Kidney glomerular epithelial cell (primary cell): ENCODE measurements at regions not wholly inside any gene's neighbourhood (a gene's known extent, or its start where the extent isn't known, plus 50 kb on each side); places are given as distances from the start of the nearest gene placed in this dataset.

Experiments
- DNase-seq: peaks from one replicate; lab custom pipeline; 2025; lab: John Stamatoyannopoulos, UW

DNA sequence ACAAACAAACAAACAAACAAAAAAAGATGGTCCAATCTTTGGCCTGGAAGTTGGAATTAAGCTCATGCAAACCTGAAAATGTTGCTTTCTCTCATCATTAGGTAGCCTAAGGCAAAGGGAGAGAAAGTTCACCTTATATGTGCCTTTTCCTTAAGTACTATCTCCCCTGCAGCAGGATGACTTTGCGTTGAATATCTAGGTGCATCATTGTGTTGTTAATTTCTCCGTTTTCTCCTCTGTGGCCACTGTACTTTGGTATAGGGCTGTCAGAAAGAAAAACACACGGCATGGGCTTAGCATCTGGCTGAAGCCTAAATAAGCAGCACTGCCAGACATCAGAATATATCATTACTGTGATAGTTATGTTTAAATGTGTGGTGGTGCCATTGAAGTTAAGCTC lies 345.5 kb downstream of the BCAT1 start:
- no peak for DNase-seq

DNA sequence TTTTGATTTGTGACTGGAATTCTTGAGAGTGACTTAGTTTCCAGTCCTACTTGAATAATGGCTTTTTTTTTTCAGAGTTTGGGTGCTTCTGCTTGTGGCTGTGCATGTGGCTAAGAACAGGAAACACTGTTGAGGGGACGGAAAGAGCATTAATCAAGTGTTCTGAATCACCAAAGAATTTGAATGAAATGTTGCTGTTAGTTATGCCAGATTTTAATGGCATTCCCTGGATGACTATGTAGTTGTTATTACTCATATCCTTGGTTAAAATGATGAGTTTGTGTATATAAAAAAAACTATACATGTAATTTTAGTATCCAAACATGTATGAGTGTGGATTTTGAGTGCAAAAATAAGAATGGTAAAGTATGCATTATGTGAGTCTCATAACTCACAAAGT lies 347.9 kb downstream of the BCAT1 start:
- DNase-seq = peak; percentile 63

DNA sequence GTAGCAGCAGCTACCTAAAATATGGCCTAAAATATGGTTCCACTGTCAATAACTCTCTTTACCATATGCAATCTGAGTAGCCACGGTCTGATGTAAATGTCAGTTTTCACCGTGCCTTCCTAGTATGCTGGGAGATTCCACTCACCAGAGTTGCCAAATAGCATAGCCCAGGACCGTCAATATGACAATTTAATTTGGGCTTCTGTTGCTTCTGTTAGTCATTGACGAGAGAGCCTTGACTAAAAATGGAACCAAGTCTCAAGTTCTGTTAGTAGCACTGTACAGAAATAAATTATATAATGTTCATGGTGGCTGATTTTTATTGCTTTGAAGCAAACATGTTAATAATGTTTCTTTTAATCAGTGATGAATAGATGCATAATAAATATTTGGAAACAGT lies 348.4 kb downstream of the BCAT1 start:
- DNase-seq = no peak

DNA sequence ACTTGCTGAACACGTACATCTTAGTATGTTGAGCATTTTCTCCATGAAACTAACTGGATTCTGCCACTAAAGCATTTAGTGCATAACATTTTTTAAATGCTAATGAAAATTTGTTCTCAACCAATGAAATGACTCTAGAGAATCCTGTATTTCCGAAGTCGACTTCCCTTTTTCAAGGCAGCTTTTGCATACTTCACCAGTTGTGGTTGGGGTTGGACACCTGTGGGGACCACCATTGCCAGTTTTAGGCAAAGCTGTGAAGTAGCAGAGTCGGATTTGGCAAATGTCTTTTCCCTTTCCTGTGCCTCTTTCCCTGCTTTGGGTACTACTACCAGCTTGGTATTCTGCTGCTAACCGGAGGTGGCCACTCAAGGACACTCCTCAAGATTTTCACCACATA lies 349.2 kb downstream of the BCAT1 start:
- no peak for DNase-seq

DNA sequence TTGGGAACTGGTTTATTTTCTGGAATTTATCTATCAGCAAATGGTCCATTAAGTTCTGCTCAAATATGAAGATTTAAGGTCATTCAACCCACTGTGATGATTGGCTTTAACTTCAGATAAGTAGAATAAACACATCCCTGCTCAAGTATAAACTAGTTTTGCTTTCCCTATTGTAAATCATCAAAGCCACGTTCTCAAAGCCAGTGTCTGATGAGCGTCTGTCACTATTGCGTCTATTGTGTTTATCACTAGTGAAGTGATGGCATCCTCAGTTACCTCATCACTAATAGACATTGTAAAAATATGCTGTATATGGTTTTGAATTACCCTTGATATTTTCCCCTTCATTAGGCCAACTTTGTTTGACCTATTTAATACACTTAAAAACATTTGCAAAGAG lies 351.3 kb downstream of the BCAT1 start:
- DNase-seq = no peak

DNA sequence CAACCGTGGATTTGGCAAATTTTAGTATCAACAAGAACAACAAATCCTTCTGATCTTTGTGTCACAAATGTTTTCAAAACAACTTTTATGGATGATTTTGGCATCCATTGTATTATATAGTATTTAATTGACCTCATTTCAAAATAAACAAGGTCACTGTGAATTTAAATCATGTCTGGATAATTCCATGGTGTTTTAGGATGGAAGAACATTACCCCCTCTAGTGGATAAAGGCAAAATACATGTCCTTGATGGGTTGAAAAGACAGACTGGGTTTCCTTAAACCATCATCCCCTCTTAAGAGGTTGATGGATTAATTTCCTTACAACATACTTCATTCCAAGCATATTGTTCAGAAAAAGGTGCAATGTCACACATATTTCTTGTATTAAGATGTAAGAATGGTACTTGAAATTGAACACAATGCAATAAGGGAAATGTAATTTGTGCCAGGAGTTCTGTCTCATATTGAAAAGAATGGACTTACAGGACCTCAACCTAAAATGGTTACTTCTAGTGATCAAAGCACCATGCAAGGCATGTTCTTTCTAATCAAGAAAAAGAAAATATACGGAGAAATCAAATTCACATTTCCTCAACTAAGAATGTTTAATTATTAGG lies 352.0 kb downstream of the BCAT1 start:
- DNase-seq = peak; percentile 19

DNA sequence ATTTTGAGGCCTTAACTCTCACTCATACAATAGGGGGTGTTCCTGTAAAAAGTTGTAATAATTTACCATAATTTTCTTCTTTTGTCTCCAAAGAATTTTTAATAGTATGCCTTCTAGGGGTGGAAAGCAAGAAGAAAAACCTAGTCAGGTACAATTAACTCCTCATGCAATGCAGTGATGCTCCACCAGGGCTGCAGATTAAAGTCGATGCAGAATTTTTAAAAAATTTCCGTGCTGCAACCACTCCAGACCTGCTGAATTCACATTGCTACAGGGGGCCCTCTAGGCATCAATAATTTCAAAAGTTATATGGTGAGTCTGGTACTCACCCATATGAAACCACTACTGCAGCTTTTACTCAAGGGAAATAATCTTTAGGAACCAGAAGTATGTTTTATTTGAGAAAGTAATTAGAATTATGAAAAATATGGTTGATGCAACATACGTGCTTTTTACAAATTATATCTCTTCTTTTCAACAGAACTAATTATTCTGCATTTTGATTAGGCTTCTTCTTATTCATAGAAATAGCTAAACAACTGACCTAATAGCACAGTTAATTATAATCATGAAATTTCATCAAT lies 353.2 kb downstream of the BCAT1 start:
- DNase-seq = no peak

DNA sequence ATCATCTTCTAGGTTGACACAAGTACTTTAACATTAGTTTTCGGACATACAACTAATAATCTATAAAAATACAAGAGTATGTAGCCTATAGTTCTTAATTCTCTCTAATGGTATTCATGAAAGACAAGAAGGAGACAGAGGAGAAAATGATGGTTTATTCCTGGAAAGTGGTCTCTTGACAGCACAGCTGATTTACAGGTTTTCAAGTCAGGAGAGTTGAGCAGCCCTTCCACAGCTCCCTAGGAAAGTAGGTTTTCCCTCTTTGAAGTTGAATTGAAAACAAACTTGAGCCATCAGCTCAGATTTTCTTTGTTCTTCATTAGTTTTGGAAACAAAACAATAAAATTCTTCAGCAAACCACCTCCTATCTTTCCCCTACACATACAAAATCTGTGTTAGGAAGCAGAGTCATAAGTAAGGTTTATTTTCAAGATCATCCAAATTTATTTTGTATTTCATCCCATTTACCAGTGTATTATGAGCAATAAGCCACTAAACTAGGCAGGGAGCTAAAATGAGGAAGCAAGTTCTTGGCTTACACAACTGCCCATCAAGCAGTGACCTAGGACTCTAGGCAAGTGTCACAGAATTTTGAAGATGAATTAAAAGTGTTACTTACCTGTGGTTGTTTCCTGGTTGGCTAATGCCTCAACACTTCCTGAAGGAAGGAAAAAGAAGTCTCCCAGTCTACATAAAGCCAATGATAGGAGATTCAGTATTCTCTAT lies 357.0 kb downstream of the BCAT1 start:
- no peak for DNase-seq

DNA sequence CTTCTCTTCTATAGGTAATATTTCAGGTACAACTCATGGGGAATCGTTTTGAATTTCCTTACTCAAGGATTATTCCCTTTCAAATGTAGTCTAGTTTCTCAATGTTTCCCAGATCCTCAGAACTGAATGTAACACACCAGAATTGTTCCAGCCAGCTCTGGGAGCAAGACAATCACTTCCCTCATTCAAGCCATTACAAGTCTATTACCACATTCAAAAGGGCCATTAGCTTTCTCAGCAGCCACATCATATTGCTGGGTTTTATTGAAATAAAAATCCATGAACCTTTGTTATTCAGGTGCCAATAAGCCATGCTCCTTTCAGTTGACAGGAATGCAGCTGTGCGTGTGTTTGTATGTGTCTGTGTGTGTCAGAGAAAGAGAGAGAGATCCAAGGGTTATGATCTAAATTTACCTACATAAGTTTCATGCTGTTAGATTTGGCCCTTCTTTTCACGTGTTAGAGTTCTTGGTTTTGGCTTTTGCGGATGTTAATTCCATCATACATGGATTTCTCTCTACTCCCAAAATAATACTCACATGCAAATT lies 357.7 kb downstream of the BCAT1 start:
- DNase-seq = no peak

DNA sequence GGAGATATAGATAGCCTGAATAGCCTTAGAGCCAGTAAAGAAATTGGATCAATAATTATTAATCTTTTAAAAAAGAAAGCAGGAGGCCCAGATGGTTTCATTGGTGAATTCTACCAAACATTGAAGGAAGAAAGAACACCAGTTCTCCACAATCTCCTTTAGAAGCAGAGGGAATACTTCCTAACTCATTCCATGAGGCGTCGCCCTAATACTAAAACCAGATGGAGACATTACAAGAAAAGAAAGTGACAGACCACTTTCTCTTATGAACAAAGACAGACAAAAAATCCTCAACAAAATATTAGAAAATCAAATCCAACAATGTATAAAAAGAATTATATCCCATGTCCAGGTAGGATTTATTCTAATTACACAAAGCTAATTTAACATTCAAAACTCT lies 362.6 kb downstream of the BCAT1 start:
- no peak for DNase-seq

DNA sequence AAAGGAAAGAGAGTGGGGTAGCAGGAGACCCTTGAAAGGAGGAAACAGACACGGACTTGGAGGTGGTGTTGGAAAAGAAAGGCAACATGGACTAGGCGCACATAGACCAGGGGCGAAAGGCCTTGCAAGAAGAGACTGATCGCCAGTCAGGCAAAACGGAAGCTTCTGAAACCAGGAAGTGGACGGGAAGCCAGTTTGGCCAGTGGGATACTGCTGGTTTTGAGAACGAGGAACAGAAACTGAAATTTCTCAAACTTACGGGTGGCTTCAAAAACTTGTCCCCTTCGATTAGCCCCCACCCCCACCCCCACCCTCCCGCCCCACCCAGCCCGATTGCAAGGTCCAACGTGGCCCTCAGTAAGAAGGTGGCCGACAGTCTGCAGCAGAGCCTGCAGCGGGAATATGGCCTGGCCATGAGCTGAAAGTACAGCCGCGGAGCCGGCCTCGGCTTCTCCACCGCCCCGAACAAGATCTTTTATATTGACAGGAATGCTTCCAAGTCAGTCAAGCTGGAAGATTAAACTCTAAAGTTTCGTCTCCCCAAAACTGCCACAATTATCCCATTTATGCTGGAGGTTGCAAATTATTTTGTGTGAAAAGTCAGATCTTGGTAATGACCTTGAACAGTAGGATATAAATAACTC lies 364.7 kb downstream of the BCAT1 start:
- DNase-seq = no peak

DNA sequence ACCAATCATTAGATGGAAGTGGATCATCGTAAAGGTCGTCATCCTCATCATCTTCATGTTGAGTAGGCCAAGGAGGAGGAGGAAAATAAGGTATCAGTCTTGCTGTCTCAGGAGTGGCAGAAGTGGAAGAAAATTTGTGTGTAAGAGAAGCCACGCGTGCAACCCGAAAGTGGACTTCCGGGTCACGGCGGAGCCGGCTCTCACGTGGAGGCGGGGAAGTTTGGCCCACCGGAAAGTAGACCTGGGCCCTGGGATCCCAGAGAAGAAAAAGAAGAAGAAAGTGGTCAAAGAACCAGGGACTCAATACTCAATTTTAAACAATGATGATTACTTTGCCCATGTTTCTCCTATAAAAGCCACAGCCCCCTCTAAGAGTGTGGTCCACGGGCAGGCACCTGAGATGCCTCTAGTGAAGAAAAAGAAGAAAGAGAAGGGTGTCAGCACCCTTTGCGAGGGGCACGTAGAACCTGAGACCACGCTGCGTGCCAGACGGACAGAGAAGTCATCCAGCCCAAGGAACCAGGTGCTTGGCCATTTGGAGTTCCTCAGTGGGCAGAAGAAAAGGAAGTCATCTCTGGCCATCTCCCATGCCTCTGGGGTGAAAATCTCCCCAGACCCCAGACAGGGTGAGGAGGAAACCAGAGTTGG lies 365.8 kb downstream of the BCAT1 start:
- DNase-seq = no peak

DNA sequence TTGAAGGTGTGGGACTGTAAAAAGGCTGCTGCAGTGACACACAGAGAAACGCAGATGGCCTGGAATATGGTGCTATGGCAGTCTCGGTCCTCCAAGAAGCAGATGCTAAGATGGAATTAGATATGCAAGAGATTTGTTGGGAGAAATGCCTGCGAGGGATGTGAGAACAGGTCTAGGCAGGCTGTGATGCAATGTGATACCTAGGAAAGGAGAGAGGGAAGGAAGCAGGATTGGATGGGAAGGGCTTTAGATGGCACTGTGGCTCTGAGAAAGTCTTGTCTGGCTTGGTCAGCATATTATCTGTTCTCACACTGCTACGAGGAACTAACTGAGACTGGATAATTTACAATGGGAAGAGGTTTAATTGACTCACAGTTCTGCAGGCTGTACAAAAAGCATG lies 374.4 kb downstream of the BCAT1 start:
- DNase-seq = no peak

DNA sequence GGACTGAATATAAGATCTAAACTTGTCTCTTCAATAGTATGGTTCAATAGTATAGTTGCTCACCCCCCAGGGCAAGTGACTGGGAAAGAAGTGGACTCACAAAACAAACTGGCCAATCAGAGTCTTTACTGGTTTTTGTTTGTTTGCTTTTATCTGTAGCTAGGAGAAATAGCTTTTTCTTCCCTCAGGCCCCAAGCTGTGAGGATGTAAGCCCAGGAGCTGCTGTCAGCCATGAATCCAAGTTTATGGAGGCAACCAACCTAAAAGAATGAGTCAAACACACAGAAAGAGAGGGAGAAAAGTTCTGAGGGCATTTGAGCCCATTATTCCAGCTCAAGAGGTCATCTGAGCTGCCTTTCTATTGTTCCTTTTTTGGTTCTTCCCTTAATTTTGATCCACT lies 375.3 kb downstream of the BCAT1 start:
- DNase-seq = no peak

DNA sequence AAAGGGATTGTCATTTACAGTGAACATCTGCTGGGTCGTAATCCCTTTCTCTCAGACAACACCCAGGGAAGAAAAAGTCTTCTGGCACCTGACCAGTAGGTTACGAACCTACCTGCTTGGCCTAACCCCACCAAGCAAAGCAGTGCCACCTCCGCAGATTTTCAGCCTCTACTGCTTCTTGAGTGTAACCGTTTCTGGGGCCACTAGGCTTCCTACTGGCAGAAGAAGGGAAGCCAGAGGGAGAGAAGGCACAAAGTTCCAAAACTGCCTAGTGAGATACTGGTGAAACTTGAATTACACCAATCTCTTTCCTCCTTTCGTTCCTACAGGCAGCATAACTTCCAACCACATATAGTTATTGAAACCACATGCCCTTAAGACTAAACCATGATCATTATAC lies 383.6 kb downstream of the BCAT1 start:
- DNase-seq = no peak

DNA sequence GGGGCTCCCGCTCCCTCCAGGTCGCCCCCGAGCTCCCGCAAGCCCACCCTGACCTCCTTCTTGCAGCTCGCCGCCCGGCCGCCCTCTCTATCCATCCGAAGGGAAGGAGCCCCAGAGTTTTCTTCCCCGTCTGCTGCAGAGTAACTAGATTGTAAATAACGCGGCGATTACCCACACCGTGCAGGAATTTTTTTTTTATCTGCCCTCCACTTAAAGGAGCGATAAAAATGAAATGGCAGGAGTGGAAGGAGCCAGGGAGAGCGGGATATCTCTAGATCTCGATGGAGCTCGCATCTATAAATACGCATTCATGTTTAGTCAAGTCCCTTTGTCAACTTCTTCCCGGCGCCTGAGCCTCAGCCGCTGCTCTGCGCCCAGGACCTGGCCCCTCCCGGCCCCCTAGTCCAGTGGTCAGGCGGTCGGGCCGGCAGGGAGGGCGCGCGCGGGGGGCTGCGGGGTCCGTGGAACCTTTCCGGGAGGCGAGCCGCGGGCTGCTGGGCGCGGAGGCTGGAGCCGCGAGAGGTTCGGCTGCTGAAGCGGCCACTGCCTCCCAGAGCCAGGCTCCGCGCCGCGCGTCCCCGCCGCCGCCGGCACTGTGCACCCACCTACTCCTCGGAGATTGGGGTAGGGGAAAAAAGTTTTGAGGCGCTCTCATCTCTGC lies 386.0 kb downstream of the BCAT1 start:
- DNase-seq = peak; percentile 19

DNA sequence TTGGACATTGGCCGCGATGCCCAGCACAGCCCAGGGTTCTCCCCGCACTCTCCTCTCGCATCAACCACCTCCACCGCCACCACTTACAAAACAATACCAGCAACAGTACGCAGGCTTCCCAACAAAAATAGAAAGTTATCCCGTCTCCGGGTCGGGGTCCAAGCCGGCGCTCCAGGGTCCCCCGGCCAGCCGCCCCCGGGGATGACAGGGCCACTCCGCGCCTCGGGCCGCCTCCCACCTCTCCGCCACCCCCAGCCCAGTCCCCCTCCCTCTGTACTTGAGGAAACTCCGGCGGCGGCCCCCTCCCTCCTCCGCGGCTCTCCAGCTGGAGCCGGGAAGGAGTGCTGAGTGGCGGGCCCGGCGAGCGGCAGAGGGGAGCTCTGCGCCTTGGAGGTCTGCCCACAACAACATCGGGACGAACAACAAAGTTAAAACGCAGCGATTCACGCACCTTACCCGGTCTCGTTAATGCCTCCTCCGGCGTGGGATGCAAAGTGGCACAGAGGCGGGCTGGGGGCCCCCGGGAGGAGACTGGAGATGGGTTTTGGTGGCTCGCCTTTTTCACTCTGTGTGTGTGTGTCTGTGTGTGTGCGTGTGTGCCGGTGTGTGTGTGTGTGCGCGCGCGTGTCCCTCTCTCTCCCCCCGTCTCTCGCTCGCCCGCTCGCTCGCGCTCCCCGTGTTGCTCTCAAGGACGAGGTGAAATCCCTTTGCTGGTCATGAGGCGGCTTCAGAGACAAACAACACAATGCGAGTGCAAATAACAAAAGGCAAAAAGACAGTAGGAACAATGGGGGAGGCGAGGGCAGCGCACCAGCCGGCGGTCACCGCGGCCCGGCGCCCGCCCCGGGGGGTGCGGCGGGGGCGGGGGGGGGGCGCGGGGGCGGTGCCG lies 386.8 kb downstream of the BCAT1 start:
- peak; percentile 24 for DNase-seq

DNA sequence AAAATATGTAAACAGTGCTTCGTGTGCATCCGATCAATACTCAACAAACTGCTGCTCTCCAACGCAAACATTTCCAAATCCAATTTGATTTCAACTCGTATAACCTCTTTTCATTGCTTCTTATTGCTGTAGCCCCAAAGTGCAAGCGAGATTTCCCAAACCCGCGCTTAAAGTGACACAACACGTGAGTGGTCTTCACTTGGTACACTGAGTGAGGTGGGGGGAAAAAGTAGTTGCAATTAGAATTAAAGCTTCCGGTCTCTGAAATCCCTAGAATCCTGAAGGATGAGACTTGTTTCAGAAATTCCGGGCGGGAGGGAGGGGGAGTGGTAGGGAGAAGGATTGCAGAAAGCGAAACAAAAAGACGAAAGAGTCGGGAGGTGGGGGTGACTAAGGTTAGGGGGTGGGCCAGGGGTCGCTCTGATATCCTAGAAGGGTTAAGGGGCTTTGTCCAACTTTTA lies 387.5 kb downstream of the BCAT1 start:
- peak; percentile 24 for DNase-seq

DNA sequence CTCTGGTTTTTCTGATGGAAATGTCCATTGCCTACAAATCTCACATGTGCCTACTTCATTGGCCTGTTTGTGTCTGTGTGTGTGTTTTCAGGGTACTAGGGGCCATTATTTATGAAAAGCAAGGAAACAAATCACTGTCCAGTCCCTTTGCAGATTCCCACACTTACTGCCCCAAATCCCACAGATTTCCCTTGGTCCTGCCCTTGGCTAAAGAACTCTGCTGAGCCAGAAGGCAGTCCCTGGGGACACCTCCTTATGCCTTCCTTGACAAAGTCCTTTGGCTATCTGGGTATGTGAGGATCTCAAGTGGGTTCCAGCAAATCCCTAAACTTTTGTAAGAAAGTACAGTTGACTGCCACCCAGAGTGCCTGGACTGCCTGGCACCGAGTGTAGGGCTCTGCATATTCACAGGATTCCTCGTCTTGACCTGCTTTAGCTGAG lies 388.1 kb downstream of the BCAT1 start:
- DNase-seq = no peak

DNA sequence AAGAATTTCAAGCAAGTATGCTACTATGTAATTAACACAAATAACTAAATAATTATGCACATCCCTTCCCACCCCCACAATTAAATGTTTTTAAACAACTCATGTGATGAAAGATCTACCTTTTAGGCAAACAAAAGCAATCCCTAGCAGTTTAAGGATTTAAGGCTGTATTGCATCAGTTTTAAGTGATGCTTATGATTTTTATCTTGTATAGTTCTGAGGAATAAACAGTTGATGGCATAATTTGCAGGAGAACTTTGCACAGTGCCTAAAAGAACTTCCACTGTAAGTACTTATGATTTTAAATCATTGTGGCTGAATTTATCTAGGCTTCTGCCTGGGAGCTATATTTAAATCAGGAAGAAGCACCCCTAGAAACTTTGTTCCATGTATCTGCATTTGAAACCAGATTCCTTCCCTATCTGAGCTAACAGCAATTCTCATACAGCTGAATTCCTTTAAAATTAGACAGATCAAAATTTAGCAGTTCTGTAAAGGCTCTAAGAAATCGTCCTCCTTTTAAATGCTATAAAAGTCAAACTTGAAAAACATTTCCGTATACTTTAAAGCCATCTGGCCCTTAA lies 388.6 kb downstream of the BCAT1 start:
- DNase-seq = no peak
